Fibroblast of villous mesenchyme (primary cell): ENCODE measurements at regions not wholly inside any gene's neighbourhood (a gene's known extent, or its start where the extent isn't known, plus 50 kb on each side); places are given as distances from the start of the nearest gene placed in this dataset.

ENCODE experiments used
- DNase-seq: peaks from one replicate; pipeline ENCODE4 v3.0.0-alpha.2; 2010; ENCODE audit warnings: low read depth
- H3K4me3 ChIP-seq: 2 replicates; pipeline ENCODE4 v1.5.1; 2011; ENCODE audit warnings: low read depth, mild to moderate bottlenecking, low read length
- CTCF ChIP-seq: IDR thresholded peaks from 2 replicates; pipeline ENCODE4 v1.5.1; 2012; ENCODE audit warnings: low read depth, mild to moderate bottlenecking, low read length; ENCODE audit not compliant: insufficient read depth

- TF ChIP-seq CTCF, result no peak
- no peak for DNase-seq
- H3K4me3 ChIP-seq, result no peak overlapping the region
These were observed 111.7 kb upstream of the GPC1 start for GRCh38 chr2:240323601-240324291.

- H3K4me3 ChIP-seq, result no peak overlapping the region
- no peak for DNase-seq
- no peak for TF ChIP-seq CTCF
These were observed 111.0 kb upstream of the GPC1 start for GRCh38 chr2:240324312-240325015.

GRCh38 chr2:240325016-240326007, 110.2 kb upstream of the GPC1 start:
- TF ChIP-seq CTCF, result no peak
- DNase-seq, result peak; percentile 15

GRCh38 chr2:240326246-240326645, 109.2 kb upstream of the GPC1 start:
- no peak for DNase-seq
- no peak overlapping the region for H3K4me3 ChIP-seq
- no peak for TF ChIP-seq CTCF

More at GRCh38 chr2:240325016-240326007, 110.2 kb upstream of the GPC1 start:
- H3K4me3 ChIP-seq, result no peak overlapping the region

- H3K4me3 ChIP-seq, result no peak overlapping the region
- DNase-seq, result no peak
- no peak for TF ChIP-seq CTCF
These were observed 108.6 kb upstream of the GPC1 start for GRCh38 chr2:240326886-240327285.

- H3K4me3 ChIP-seq, result no peak overlapping the region
- no peak for TF ChIP-seq CTCF
- no peak for DNase-seq
These were observed 107.9 kb upstream of the GPC1 start for GRCh38 chr2:240327566-240327965.
